Testis (tissue), 2 donors: ENCODE measurements at regions not wholly inside any gene's neighbourhood (a gene's known extent, or its start where the extent isn't known, plus 50 kb on each side); places are given as distances from the start of the nearest gene placed in this dataset.

ENCODE experiments used
- DNase-seq: peaks from one replicate; pipeline ENCODE4 v3.0.0-alpha.2; 2019
- H3K27ac ChIP-seq, 2 donors: fragments of 200-600 bp; sonication (generic); one replicate each; pipeline ENCODE4 v1.5.1; 2019
- H3K27me3 ChIP-seq: fragments of 200-600 bp; sonication (generic); one replicate; pipeline ENCODE4 v1.5.1; 2019
- H3K36me3 ChIP-seq: fragments of 200-600 bp; sonication (generic); one replicate; pipeline ENCODE4 v1.5.1; 2017; ENCODE audit warnings: low read depth; ENCODE audit errors: missing control alignments
- H3K4me1 ChIP-seq: fragments of 200-600 bp; sonication (generic); one replicate; pipeline ENCODE4 v1.5.1; 2019
- H3K4me3 ChIP-seq, 2 donors: fragments of 200-600 bp; sonication (generic); one replicate each; pipeline ENCODE4 v1.5.1; 2017 to 2019
- H3K9me3 ChIP-seq: fragments of 200-600 bp; sonication (generic); one replicate; pipeline ENCODE4 v1.5.1; 2017
- CTCF ChIP-seq, 3 experiments: fragments of 450-650 bp in 2 of 3; fragments of 200-600 bp in 1 of 3; sonication (generic) in 1 of 3; IDR thresholded peaks; one replicate each; pipeline ENCODE4 v1.5.1; 2016 to 2019; ENCODE audit warnings: antibody characterized with exemption in 3 of 3, mild to moderate bottlenecking in 2 of 3, moderate library complexity in 1 of 3
- POLR2A ChIP-seq: fragments of 450-650 bp; IDR thresholded peaks from one replicate; pipeline ENCODE4 v1.6.1; 2017; ENCODE audit warnings: antibody characterized with exemption, mild to moderate bottlenecking, moderate library complexity
- WGBS, 2 donors: methylation state at CpG; one replicate each; pipeline ENCODE4 v1.1.5; 2018; 5-methylcytosine and 5-hydroxymethylcytosine counted together
- intact Hi-C: fragments of 100-400 bp; cut with DNase I; formaldehyde crosslinking; loops from one replicate; pipeline ENCODE4 v1.15.1; 2023; ENCODE audit warnings: low total_unique reads

- 67 to 74% methylated on average over 4 of the region's 4 CpGs for WGBS, 2 donors
- no peak overlapping the region for H3K4me3 ChIP-seq
- H3K36me3 ChIP-seq, result no peaks in the 10 kb centered on the region
- intact Hi-C loops, result no loop called here
- no peaks in the 10 kb centered on the region for H3K27me3 ChIP-seq
- H3K9me3 ChIP-seq, result no peaks in the 10 kb centered on the region
- no peaks in the 10 kb centered on the region for H3K4me1 ChIP-seq
- TF ChIP-seq POLR2A, result no peak
- no peak for TF ChIP-seq CTCF (IDR thresholded peaks at IDR 0.05)
- no peak overlapping the region for H3K27ac ChIP-seq
- no peak for DNase-seq
Observed at GRCh38 chrX:148372925-148373324, 127.5 kb upstream of the AFF2 start.

GRCh38 chrX:148376342-148376741, 124.1 kb upstream of the AFF2 start:
- H3K4me1 ChIP-seq, result no peaks in the 10 kb centered on the region
- intact Hi-C loops, result no loop called here
- no peak for DNase-seq
- WGBS, 2 donors, result 92 to 97% methylated on average over 3 of the region's 3 CpGs
- TF ChIP-seq CTCF (IDR thresholded peaks at IDR 0.05) (no peak), POLR2A (no peak)
- H3K4me3 ChIP-seq, result no peak overlapping the region
- H3K36me3 ChIP-seq, result no peaks in the 10 kb centered on the region
- no peaks in the 10 kb centered on the region for H3K27me3 ChIP-seq
- H3K27ac ChIP-seq, result no peak overlapping the region
- no peaks in the 10 kb centered on the region for H3K9me3 ChIP-seq

DNA sequence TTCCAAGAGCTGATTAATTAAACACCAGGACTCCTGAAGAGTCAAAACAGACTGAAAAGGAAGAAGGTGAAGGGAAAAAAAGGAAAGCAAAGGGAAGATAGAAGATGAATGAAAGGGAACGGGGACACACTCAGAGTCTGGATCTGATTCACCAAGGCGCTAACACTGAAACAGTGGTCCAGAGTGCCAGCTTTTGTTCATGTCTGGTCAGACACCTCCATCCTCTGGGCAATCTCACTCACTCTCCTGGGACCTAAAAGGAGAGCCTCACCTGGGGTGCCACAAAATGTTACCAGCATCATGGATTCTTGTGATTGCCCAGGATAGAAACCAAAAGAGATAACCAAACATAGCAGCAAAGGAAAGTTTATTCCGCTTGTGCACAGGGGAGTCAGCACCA, 120.3 kb upstream of the AFF2 start:
- no peak for TF ChIP-seq POLR2A
- no peak for TF ChIP-seq CTCF (IDR thresholded peaks at IDR 0.05)
- DNase-seq, result no peak
- Histone ChIP-seq H3K27me3 (no peaks in the 10 kb centered on the region), H3K4me3 (no peak overlapping the region), H3K4me1 (no peaks in the 10 kb centered on the region), H3K9me3 (no peaks in the 10 kb centered on the region), H3K27ac (no peak overlapping the region), H3K36me3 (no peaks in the 10 kb centered on the region)
- intact Hi-C loops, result no loop called here
- 79 to 91% methylated on average over 3 of the region's 3 CpGs for WGBS, 2 donors

GRCh38 chrX:148380650-148381561, 119.5 kb upstream of the AFF2 start:
- no peaks in the 10 kb centered on the region for H3K4me1 ChIP-seq
- intact Hi-C loops, result no loop called here
- H3K4me3 ChIP-seq, result no peak overlapping the region
- H3K36me3 ChIP-seq, result no peaks in the 10 kb centered on the region
- no peak for DNase-seq
- H3K27ac ChIP-seq, result no peak overlapping the region
- TF ChIP-seq CTCF (IDR thresholded peaks at IDR 0.05) (no peak), POLR2A (no peak)
- H3K27me3 ChIP-seq, result no peaks in the 10 kb centered on the region
- H3K9me3 ChIP-seq, result no peaks in the 10 kb centered on the region
- WGBS, 2 donors, result 69 to 72% methylated on average over 9 of the region's 9 CpGs

DNA sequence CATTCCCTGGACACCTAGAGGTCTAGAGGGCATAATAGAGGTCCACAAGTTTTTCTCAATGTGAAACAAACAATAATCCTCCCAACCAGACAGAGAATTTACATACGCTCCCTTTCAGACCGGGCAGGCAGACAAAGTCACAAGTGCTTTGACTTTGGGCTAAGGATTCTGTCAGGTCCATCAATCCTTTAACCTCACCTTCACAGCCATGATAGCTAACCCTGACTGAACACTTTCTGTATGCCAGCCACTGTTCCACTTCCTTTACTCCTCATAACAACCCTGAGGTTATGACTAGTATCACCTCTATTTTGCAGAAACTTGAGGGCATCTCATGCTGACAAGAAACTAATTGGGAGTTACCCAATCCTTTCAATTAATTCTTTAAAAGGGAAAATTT, 118.8 kb upstream of the AFF2 start:
- H3K36me3 ChIP-seq, result no peaks in the 10 kb centered on the region
- WGBS, 2 donors, result 86 to 95% methylated on average over 2 of the region's 2 CpGs
- TF ChIP-seq POLR2A, result no peak
- no peak for TF ChIP-seq CTCF (IDR thresholded peaks at IDR 0.05)
- no peak for DNase-seq
- intact Hi-C loops, result no loop called here
- no peaks in the 10 kb centered on the region for H3K9me3 ChIP-seq
- no peaks in the 10 kb centered on the region for H3K27me3 ChIP-seq
- no peak overlapping the region for H3K27ac ChIP-seq
- H3K4me3 ChIP-seq, result no peak overlapping the region
- H3K4me1 ChIP-seq, result no peaks in the 10 kb centered on the region
